ENCODE measurements at regions not wholly inside any gene's neighbourhood (a gene's known extent, or its start where the extent isn't known, plus 50 kb on each side); places are given as distances from the start of the nearest gene placed in this dataset.

GRCh38 chr12:92027243-92027642 is 118.4 kb downstream of the BTG1 start:
- no peak for TF ChIP-seq MAX (IDR thresholded peaks at IDR 0.05; ENCODE audit: low read depth, low read length)
- TF ChIP-seq MYC (IDR thresholded peaks at IDR 0.05; ENCODE audit: low read depth, low read length), result no peak
- TF ChIP-seq POLR2A (IDR thresholded peaks at IDR 0.05; ENCODE audit: extremely low read depth, insufficient read length), result no peak
- no peak for TF ChIP-seq CTCF (IDR thresholded peaks at IDR 0.05; ENCODE audit: low read depth, low read length)
- no peak for DNase-seq (ENCODE audit: low read depth)
- no peak overlapping the region for H3K4me3 ChIP-seq (ENCODE audit: low read depth, low read length)

- no peak for TF ChIP-seq POLR2A (IDR thresholded peaks at IDR 0.05; ENCODE audit: extremely low read depth, insufficient read length)
- no peak for TF ChIP-seq MYC (IDR thresholded peaks at IDR 0.05; ENCODE audit: low read depth, low read length)
- TF ChIP-seq CTCF (IDR thresholded peaks at IDR 0.05; ENCODE audit: low read depth, low read length), result no peak
- TF ChIP-seq MAX (IDR thresholded peaks at IDR 0.05; ENCODE audit: low read depth, low read length), result no peak
- no peak overlapping the region for H3K4me3 ChIP-seq (ENCODE audit: low read depth, low read length)
- DNase-seq (ENCODE audit: low read depth), result no peak
Observed at GRCh38 chr12:92025462-92026207, 120.0 kb downstream of the BTG1 start.

- TF ChIP-seq MAX (IDR thresholded peaks at IDR 0.05; ENCODE audit: low read depth, low read length) (no peak), CTCF (IDR thresholded peaks at IDR 0.05; ENCODE audit: low read depth, low read length) (no peak), MYC (IDR thresholded peaks at IDR 0.05; ENCODE audit: low read depth, low read length) (no peak), POLR2A (IDR thresholded peaks at IDR 0.05; ENCODE audit: extremely low read depth, insufficient read length) (no peak)
- no peak for DNase-seq (ENCODE audit: low read depth)
- H3K4me3 ChIP-seq (ENCODE audit: low read depth, low read length), result no peak overlapping the region
Observed at GRCh38 chr12:92022093-92022492, 123.6 kb downstream of the BTG1 start.

- TF ChIP-seq CTCF (IDR thresholded peaks at IDR 0.05; ENCODE audit: low read depth, low read length) (no peak), POLR2A (IDR thresholded peaks at IDR 0.05; ENCODE audit: extremely low read depth, insufficient read length) (no peak), MYC (IDR thresholded peaks at IDR 0.05; ENCODE audit: low read depth, low read length) (no peak), MAX (IDR thresholded peaks at IDR 0.05; ENCODE audit: low read depth, low read length) (no peak)
- H3K4me3 ChIP-seq (ENCODE audit: low read depth, low read length), result no peak overlapping the region
- no peak for DNase-seq (ENCODE audit: low read depth)
Observed at GRCh38 chr12:92021666-92022035, 124.0 kb downstream of the BTG1 start.

- no peak overlapping the region for H3K4me3 ChIP-seq (ENCODE audit: low read depth, low read length)
- TF ChIP-seq MAX (IDR thresholded peaks at IDR 0.05; ENCODE audit: low read depth, low read length), result no peak
- no peak for TF ChIP-seq MYC (IDR thresholded peaks at IDR 0.05; ENCODE audit: low read depth, low read length)
- no peak for TF ChIP-seq CTCF (IDR thresholded peaks at IDR 0.05; ENCODE audit: low read depth, low read length)
- no peak for TF ChIP-seq POLR2A (IDR thresholded peaks at IDR 0.05; ENCODE audit: extremely low read depth, insufficient read length)
- DNase-seq (ENCODE audit: low read depth), result no peak
Observed at GRCh38 chr12:92020983-92021665, 124.5 kb downstream of the BTG1 start.
